NCI-H2081 (cell line): ENCODE measurements at regions not wholly inside any gene's neighbourhood (a gene's known extent, or its start where the extent isn't known, plus 50 kb on each side); places are given as distances from the start of the nearest gene placed in this dataset.
A peak's percentile ranks its signal among the peaks of the same experiment; 100 is the strongest.
"Not testable (repeated sequence)": the region's sequence is repeated elsewhere in the genome, so short reads cannot be mapped to it uniquely, and the experiment has no call there.

ENCODE experiments used
- DNase-seq, 2 experiments: peaks; one replicate each; lab custom pipeline; 2025; lab: John Stamatoyannopoulos, UW

DNA sequence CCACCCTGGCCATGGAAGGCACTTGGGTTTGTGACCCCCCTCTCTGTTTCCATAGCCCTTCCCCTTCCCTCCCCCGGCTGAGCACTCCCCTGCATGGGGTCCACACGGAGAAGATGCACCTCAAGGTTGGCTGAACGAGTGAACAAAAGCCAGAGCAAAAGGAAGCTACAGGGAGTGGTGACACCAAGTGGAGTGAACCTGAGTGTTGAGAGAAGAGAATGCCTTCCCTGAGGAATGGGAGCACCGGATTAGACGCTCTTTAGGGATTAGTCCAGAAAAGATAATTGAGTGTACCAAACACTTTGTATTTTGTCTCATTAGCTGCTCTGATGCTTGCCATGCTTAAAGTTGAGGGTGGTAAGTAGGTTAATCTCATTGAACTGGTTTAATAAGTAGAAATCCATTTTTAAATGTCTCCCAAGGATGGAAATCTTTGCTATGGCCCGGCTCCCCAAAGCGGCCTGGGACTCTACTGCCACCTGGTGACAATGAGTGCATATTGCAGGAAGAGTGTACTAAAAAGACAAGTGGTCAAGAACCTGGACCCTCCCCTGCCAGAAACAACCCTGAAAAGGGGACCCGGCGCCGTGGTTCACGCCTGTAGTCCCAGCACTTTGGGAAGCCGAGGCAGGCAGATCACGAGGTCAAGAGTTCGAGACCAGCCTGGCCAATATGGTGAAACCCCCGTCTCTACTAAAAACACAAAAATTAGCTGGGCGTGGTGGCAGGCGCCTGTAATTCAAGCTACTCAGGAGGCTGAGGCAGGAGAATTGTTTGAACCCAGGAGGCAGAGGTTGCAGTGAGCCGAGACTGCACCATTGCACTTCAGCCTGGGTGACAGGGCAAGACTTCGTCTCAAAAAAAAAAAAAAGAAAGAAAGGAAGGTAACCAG is 150.6 kb upstream of the ZC3H12A start:
- peak; percentile 34 to 53 for DNase-seq

DNA sequence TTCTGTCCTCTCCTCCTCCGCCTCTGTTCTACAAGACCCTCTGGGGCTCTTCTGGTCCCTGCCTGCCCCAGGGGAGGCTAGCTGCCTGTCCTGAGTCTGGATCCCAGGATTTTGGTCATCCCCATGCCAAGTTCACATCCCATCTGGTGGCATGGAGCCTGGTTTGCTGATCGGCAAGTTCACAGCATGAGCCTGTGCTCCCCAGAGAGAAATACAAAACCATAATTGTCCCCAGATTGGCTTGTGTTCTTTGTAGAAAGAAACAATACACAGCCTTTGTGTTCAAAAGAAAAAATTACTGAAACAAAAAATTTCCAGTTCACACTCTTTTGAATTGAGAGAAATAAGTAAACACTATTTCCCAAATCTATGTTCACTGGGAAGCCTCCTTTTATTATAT is 149.4 kb upstream of the ZC3H12A start:
- DNase-seq, result peak; percentile 69 to 81

DNA sequence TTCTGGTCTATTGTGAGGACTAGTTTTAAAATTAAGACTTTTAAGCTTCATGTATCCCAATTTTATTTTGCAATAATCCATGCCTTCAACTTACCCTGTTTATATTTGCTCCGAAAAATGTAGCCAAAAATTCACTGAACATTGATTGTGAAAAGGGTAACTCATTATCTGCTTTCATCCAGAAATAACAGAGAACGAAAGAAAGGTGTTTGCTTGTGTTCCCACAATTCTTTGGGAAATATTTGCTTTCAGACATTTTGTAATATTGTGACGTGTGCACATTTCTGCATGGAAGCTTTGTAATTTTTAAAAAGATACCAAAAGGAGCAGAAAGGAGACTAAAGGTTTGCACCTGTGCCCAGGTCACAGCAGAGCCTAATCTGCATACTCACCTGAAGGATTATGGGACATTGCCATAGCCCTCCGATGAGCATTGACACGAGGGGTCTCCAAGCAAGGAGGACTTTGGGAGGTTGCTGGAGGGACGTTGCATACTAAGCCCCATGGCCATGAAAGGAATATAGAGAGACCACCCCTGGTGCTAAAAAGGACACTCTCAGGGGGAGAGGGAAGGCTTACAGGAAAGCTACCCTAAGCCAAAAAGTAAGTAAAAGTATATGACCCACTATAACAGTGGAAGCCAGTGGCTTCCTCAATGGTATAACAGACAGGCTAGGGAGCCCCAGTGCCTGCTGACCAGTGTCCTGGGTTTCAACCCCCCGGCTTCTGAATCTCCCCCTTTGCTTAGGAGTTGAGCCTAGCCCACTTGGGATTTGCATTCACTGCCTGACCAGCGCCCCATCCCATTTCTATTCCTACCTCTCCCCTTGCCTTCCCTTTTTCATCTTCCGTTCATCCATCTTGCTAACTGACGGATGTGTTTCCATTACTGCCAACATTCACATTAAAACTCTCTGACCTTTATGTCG is 148.6 kb upstream of the ZC3H12A start:
- DNase-seq, result peak in 1 of 2 experiments; percentile 22

DNA sequence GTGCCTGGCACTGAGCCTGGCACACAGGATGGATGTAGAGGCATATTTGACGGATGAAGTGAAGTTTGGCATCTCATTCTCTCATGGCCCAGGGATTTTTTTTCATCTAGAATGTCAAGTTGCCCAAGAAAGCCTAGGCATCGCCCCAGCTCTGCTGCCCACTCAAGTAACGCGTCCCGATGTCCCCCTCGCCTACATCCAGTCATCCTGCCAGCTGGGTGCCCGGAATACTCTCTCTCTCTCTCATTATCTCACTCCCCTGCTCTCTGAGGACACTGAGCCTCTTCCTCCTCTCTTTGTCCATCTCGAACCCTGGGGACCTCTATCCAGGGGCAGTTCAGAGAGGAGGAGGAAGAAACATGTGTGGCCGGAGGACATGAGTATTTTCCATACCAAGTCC is 142.3 kb upstream of the ZC3H12A start:
- no peak for DNase-seq

DNA sequence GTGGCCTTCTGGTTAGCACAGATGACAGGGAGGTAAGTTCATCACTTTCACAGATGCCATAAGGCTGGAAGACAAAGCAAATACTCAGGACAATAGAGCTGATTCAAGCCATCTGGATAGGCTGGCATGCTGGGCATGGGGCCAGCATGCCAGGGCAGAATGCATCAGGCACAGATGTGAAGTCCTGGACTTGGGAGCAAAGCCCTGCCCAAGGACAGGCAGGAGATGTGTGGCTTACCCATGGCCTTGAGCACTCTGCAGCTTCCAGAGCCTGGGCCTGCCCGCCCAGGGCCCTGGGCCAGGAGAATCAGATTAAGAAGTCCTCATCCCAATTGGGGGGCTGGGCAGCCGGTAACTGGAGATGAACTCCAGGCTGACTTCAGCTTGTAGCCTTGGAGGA is 135.7 kb upstream of the ZC3H12A start:
- peak; percentile 58 to 84 for DNase-seq

DNA sequence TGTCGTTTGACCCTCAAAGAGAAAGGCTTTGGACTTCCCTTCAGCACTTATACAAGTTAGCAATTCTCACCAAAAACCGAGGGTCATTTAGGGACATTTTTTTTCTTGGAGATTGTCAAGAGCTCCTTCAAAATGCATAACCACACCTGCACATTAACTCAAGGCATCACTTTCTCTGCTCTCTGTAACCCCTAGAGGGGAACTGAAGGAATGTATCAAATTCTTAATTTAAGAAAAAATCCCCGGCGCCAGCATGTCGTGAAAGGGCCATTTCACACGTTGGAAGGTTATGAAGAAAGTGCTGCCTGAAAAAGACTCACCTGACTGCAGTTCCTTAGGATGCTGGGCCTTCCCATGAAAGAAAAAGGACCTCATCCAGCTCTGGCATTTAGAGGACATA is 131.6 kb upstream of the ZC3H12A start:
- no peak for DNase-seq

DNA sequence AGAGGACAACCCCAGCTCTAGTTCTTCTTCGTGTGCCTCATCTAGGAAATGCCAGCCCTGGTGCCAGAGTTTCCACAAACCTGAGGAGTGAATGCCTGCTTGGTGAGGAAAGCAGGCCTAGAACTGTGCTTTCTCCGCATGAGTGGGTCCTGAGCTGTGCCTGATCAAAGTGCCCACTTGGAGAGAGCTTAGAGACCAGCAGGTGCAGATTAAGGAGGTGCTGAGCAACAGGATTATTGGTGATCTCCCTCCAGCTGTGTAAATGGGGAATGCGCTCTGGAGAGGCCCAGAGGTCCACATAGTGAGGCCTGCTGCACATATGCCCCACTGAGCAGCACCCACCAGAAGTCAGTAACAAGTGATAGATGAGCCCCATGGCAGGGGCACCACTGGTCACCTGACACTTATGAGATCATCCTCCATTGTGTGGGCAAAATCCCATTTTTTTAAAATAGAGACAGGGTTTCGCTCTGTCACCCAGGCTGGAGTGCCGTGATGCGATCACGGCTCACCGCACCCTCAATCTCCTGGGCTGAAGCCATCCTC is 127.2 kb upstream of the ZC3H12A start:
- no peak for DNase-seq

DNA sequence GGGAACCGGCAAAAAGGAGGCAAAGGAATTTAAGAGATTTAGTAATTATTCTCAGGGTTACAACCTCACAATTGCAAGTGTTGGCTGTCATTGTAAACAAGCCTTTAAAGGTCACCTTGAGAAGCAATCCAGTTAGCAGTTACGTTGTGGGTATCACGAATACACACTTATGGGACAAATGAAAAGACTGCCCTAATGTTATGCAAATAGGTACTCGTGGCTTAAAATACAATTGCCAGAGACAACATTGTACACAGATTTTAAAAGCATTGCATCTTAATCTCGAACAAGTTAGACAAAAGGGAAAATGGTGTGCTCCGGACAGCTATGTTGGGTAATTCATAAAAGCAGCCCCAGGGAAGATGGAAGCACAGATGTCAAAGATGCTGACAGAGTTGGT is 120.5 kb upstream of the ZC3H12A start:
- DNase-seq, result no peak

DNA sequence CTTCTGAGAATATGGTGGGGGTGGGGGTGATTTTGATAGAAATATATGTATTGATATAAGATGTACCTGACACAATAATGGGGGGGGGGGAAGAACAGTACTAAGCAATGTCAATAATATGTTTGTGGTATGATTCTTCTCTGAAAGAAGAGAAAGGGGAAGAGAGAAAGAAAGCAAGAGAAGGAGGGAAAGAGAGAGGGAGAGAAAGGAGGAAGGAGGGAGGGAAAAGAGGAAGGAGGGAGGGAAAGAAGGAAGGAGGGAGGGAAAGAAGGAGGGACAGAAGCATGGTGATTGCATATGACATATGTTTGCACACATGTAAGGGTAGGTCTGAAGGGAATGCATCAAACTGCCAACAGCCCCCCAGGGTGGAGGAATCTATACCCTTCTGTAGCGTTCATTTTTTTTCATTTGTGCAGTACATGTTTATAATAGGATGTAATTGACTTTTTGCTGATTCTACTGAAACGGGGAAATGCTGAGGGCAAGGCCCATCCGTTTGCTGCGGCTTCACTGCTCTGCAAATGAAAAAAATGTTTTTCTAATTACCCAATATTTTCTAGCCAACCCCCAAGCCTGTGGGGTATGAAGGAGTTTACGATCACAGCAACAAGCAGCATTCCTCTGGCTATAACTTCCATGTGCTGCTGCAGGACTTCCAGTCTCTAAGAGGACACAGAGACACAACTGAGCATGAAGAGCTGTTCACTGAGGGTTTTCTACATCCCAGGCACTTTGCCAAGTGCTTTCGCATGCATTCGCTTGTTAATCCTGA is 119.3 kb upstream of the ZC3H12A start:
- DNase-seq, result no peak

DNA sequence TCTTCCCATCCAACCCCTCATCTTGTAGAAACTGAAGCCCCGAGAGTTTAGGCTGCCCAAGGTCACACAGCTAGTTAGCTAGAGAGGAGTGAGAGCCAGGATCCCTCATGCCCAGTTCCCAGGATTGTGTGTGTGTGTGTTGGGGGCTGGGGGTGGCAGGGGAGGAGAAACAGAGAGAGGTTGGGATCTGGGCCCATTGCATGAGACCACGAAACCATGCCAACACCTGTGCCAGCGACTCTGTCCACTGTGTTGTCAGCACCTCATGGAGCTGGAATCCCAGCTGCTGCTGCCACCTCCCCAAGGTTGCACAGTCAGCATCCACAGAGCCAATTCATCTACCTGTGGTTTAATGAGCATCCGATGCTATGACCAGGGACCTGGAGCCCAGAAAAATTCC is 115.4 kb upstream of the ZC3H12A start:
- no peak for DNase-seq

DNA sequence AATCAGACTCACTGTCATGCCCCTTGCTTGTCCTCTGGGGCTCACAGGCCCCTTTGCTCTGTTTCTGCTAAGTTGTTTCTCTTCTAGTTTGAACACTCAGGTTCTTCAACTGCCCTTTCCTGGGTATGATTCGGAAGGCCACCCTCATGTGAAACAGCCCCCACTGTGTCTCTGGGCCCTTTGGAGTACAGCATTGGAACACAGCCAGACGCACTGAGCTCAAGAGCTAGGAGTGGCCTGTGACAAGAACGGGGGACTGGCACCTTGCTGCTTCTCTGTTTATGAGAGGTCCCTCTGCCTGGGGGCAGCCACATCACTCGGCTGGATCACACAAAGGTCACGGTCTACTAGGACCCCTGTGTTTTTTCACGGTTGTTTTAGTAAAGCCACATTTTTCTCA is 114.4 kb upstream of the ZC3H12A start:
- no peak for DNase-seq

DNA sequence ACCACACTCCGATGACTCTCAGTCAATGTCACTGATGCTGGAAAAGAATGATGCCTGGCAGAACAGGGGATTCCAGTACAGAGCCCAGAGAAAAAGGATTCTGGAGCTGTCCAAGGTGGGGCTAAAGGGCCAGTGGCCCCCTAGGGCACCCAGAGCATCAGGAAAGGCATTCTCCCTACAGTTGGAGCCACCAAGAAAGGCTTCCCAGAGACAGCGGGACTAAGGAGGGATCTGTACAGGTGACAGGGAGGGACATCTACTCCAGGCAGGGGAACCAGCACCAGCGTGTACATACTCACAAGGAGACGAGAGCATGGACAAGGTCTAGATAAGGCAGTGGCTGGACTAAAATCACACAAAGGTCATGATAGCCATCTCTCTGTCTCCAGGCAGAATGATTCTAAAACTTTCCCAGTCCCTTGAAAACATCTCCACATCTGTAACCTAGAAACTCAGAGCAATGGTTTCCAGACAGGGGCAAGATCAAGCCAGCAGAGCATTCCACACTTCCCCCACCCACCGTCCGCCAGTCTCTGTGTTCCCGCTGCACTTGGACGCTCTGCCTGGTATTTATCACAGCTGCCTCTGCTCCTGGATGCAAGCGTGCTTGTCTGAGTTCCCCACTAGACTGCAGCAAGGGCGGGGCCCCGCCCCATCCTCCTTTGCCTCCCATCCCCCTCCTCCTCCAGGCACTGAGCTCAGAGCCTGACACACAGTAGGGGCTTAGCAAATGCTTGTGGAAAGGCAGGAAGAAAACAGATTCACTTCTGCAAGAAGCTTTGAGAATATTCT is 111.6 kb upstream of the ZC3H12A start:
- DNase-seq, result no peak

DNA sequence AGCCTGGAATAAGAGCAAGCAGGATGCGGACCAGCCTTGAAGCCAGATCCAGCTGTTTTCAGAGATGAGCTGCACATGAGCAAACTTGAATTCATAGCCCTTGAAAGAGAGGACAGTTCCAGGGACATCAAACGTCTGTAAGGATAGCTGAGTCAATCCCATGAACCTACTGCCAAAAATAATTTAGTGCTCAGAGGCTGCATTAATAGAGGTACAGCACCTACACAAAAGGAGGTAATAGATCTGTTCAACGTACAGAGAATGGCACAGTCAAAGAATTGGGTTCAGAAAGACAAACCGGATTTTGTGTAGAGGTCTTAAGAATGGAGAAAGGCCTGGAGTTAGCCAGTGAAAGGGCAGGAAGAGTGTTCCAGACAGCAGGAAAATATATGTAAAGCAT is 110.8 kb upstream of the ZC3H12A start:
- no peak for DNase-seq

DNA sequence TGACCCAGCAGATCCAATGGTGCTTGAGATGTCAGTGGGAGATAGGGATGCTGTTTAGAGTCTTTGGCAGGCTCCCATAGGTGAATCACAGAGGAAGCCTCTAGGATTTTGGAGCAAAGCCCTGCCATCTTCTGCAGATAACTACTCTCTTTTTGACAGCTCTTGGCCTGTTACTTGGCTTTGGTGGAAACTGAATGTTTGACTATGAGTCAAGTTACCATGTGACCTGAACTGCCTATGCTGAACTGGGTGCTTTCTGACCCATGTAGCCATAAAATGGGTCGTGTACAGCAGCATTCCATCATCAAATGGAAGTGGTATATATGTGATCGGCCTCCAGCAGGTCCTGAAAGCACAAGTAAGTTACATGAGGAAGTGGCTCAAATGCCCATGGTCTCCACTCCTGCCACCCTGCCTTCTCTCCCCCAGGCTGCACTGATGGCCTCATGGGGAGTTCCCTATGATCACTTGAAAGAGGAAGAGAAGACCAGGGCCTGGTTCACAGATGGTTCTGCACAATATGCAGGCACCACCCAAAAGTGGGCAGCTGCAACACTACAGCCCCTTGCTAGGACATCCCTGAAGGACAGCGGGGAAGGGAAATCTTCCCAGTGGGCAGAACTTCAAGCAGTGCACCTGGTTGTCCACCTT is 105.6 kb upstream of the ZC3H12A start:
- DNase-seq, result not testable (repeated sequence)

DNA sequence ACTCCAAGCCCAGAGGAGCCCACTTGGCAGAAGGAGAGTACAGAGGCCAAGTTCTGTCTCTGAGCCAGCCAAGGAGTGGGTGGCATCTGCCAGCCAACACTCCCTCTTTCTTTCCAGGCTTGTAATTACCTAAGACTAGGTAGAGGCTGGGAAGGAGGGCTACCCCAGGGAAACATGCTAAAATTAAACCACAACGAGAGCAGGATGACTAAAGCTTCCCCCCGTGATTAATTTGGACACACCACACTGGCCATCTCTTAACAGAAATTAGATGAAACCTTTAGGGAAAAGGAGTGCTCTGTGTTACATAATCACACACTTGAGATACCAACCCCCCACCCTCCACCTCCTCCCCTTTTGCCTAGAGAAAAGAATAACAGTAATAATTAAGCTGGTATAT is 102.1 kb upstream of the ZC3H12A start:
- no peak for DNase-seq

DNA sequence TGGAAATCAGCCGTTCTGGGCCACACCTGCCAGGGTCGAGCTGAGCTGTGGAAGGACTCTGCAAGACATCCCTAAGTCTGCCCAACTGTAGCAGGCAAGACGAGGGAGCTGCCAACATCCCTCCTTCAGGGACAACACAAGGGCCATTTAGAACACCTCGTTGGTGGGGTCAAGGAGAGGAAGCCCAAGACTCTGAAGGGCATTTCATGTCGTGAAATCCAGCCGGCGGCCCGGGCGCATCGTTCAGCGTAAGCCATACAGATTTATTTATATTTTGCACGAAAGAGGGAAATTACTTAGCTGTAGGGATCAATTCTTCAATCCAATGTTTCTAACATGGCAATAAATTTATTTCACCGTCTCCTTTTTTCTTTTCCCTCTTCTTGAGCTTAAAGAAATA is 101.7 kb upstream of the ZC3H12A start:
- DNase-seq, result no peak

DNA sequence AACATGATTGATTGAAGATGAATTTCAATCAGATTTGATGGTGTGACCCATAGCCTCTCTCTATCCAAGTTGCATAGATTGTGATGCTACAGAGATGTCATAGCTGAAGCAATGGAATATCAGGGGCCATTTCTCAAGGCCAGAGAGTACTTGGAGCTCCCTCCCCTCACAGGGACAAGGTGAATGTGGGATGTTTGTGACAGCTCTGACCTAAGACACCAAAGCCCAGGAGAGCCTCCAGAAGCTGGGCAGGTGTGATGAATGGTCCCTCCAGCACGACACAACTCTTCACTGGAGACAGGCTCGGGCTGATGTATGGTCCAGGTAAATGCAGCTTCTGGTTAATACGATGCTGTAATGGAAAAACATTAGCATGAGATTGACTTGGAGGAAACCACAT is 101.0 kb upstream of the ZC3H12A start:
- DNase-seq, result no peak

DNA sequence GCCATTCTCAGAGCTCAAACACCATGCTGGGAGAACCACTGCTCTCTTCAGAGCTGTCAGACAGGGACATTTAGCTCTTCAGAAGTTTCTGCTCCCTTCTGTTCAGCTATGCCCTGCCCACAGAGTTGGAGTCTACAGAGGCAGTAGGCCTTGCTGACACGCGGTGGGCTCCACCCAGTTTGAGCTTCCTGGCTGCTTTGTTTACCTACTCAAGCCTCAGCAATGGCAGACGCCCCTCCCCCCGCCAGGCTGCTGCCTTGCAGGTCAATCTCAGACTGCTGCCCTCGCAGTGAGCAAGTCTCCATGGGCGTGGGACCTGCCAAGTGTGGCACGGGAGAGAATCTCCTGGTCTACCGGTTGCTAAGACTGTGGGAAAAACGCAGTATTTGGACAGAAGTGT is 93.8 kb upstream of the ZC3H12A start:
- not testable (repeated sequence) for DNase-seq

DNA sequence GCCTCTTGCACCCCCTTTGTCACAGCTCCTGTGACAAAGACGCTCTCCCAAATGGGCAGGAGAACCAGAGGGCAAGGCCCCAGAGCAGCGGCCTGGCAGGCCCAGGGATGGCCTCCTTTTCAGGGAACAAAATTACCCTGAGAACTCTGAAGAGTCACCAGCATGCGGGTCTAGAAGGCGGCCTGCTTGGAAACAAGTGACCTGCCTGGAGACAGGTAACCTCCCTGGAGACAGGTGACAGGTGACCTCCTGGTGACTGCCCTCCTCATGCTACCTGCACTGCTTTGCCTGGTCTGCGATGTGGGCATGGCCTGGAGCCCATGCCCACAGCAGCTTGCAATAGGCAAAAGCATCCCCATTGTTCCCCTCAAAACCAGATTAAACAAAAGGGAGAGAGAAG is 86.5 kb upstream of the ZC3H12A start:
- no peak for DNase-seq

DNA sequence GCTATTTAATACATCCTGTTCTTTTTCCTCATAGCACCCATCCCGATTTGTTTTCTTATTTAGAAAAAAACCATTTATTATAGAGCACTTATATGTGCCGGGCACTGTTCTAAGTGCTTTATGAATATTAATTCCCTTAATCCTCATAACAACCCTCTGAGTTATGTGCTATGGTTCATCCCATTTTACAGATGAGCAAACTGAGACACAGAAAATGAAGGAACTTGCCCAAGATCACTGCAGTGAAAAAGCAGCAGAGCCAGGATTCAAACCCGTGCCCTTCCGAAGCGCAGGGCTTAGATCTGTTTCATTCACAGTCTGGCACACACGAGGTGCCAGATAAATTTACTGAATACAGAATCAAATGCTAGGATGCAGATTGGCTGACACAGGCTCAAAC is 85.1 kb upstream of the ZC3H12A start:
- DNase-seq, result no peak
